CD14-positive monocyte (primary cell): ENCODE measurements at regions not wholly inside any gene's neighbourhood (a gene's known extent, or its start where the extent isn't known, plus 50 kb on each side); places are given as distances from the start of the nearest gene placed in this dataset.

Source experiments
- DNase-seq, 3 donors: peaks; one replicate each; pipeline ENCODE4 v3.0.0-alpha.2; 2011 to 2022
- H2AFZ ChIP-seq: 2 replicates; pipeline ENCODE4 v1.6.0; 2012; ENCODE audit warnings: mild to moderate bottlenecking, low read depth, low read length, inconsistent platforms; ENCODE audit not compliant: insufficient read depth, poor library complexity, severe bottlenecking
- H3K27ac ChIP-seq, 2 donors: 1 replicate in 1 of 2; 2 replicates in 1 of 2; pipeline ENCODE4 v1.5.1; 2012 to 2013; ENCODE audit warnings: low read length in 2 of 2, control low read depth in 1 of 2, inconsistent platforms in 1 of 2, low read depth in 1 of 2, mild to moderate bottlenecking in 1 of 2
- H3K27me3 ChIP-seq, 2 donors: one replicate each; pipeline versions ENCODE4 v1.6.0 to v1.6.1; 2011 to 2013; ENCODE audit warnings: low read length in 2 of 2; ENCODE audit not compliant: control insufficient read depth in 2 of 2, insufficient read depth in 2 of 2
- H3K36me3 ChIP-seq, 2 donors: replicated peaks in 1 of 2; 1 replicate in 1 of 2; 2 replicates in 1 of 2; pipeline versions ENCODE4 v1.5.1 to v1.6.1; 2012 to 2013; ENCODE audit warnings: low read length in 2 of 2, control low read depth in 1 of 2, inconsistent platforms in 1 of 2, mild to moderate bottlenecking in 1 of 2; ENCODE audit not compliant: insufficient read depth in 2 of 2, control insufficient read depth in 1 of 2
- H3K4me1 ChIP-seq, 2 donors: 1 replicate in 1 of 2; 2 replicates in 1 of 2; pipeline versions ENCODE4 v1.5.1 to v1.6.1; 2012 to 2013; ENCODE audit warnings: low read length in 2 of 2, control low read depth in 1 of 2, inconsistent platforms in 1 of 2, mild to moderate bottlenecking in 1 of 2, moderate library complexity in 1 of 2; ENCODE audit not compliant: insufficient read depth in 2 of 2, control insufficient read depth in 1 of 2
- H3K4me2 ChIP-seq: replicated peaks from 2 replicates; pipeline ENCODE3; 2012; ENCODE audit warnings: low read length, moderate library complexity, mild to moderate bottlenecking; ENCODE audit not compliant: poor library complexity, severe bottlenecking; ENCODE audit errors: extremely low read depth
- H3K4me3 ChIP-seq, 3 experiments: fragments of 200-600 bp in 1 of 3; sonication (generic) in 1 of 3; replicated peaks in 1 of 3; 1 replicate in 2 of 3; 2 replicates in 1 of 3; pipeline ENCODE4 v1.5.1; 2011 to 2013; ENCODE audit warnings: low read length in 3 of 3, mild to moderate bottlenecking in 3 of 3, control low read depth in 2 of 3, low read depth in 2 of 3, inconsistent platforms in 1 of 3, moderate library complexity in 1 of 3
- H3K79me2 ChIP-seq: 2 replicates; pipeline ENCODE4 v1.6.0; 2012; ENCODE audit warnings: mild to moderate bottlenecking, control low read depth, inconsistent platforms, low read length, moderate library complexity; ENCODE audit not compliant: insufficient read depth
- H3K9ac ChIP-seq: 2 replicates; pipeline ENCODE4 v1.6.0; 2017; ENCODE audit warnings: low read length, mild to moderate bottlenecking; ENCODE audit not compliant: insufficient read depth, poor library complexity, severe bottlenecking
- H3K9me3 ChIP-seq, 2 donors: replicated peaks in 1 of 2; 1 replicate in 1 of 2; 2 replicates in 1 of 2; pipeline versions ENCODE4 v1.5.1 to v1.6.1; 2012 to 2013; ENCODE audit warnings: low read length in 2 of 2, control low read depth in 1 of 2; ENCODE audit not compliant: control insufficient read depth in 1 of 2, insufficient read depth in 1 of 2
- H4K20me1 ChIP-seq: 2 replicates; pipeline ENCODE4 v1.6.0; 2012; ENCODE audit warnings: mild to moderate bottlenecking, low read length, control low read depth, moderate library complexity; ENCODE audit not compliant: insufficient read depth
- H3K27ac Mint-ChIP-seq, 7 donors: one replicate each; pipeline ENCODE4 v1.8.0; 2020; ENCODE audit warnings: mild to moderate bottlenecking in 7 of 7, mixed read lengths in 7 of 7, moderate library complexity in 6 of 7, inconsistent platforms in 2 of 7
- H3K27me3 Mint-ChIP-seq, 3 donors: one replicate each; pipeline ENCODE4 v1.8.0; 2021 to 2022; ENCODE audit warnings: low read depth in 3 of 3, mild to moderate bottlenecking in 3 of 3, mixed read lengths in 3 of 3, moderate library complexity in 3 of 3, inconsistent platforms in 1 of 3
- H3K36me3 Mint-ChIP-seq, 2 donors: one replicate each; pipeline ENCODE4 v1.8.0; 2020; ENCODE audit warnings: mixed read lengths in 2 of 2, inconsistent platforms in 1 of 2, mild to moderate bottlenecking in 1 of 2
- H3K4me1 Mint-ChIP-seq: one replicate; pipeline ENCODE4 v1.8.0; 2020; ENCODE audit warnings: mild to moderate bottlenecking, mixed read lengths
- H3K4me3 Mint-ChIP-seq, 2 donors: one replicate each; pipeline ENCODE4 v1.8.0; 2020; ENCODE audit warnings: mild to moderate bottlenecking in 2 of 2, mixed read lengths in 2 of 2, moderate library complexity in 1 of 2
- H3K9me3 Mint-ChIP-seq, 7 donors: one replicate each; pipeline ENCODE4 v1.8.0; 2020 to 2022; ENCODE audit warnings: mixed read lengths in 7 of 7, mild to moderate bottlenecking in 6 of 7, moderate library complexity in 6 of 7, inconsistent platforms in 2 of 7
- CTCF ChIP-seq: fragments of 200-600 bp; IDR thresholded peaks from one replicate; pipeline ENCODE4 v1.8.0; 2022; ENCODE audit warnings: antibody characterized with exemption, mild to moderate bottlenecking
- WGBS: methylation state at CpG from one replicate; pipeline ENCODE4 v1.1.5; 2013; ENCODE audit warnings: missing lambda C conversion rate; ENCODE audit not compliant: insufficient coverage; 5-methylcytosine and 5-hydroxymethylcytosine counted together
- intact Hi-C, 2 donors: fragments of 100-400 bp; cut with micrococcal nuclease; formaldehyde crosslinking; loops; one replicate each; pipeline versions ENCODE4 v1.15.0 to v1.15.1; 2023

GRCh38 chr4:83780053-83780733 lies 244.3 kb downstream of the GPAT3 start:
- intact Hi-C loops = no loop called here
- TF ChIP-seq CTCF = no peak
- Histone ChIP-seq H3K79me2 (no peaks in the 10 kb centered on the region), H3K36me3 (no peaks in the 10 kb centered on the region), H3K9me3 (no peaks in the 10 kb centered on the region), H3K27ac (no peak overlapping the region), H4K20me1 (no peaks in the 10 kb centered on the region), H3K27me3 (no peaks in the 10 kb centered on the region), H2AFZ (no peak overlapping the region), H3K4me3 (no peak overlapping the region), H3K4me2 (no peak overlapping the region), H3K4me1 (no peaks in the 10 kb centered on the region), H3K9ac (no peak overlapping the region)
- H3K36me3 Mint-ChIP-seq = no peaks in the 10 kb centered on the region
- no CpG with 5 or more reads among the region's 4 CpGs for WGBS
- DNase-seq = no peak
- H3K4me1 Mint-ChIP-seq = no peaks in the 10 kb centered on the region
- no peak overlapping the region for H3K27ac Mint-ChIP-seq
- H3K9me3 Mint-ChIP-seq = no peaks in the 10 kb centered on the region
- H3K4me3 Mint-ChIP-seq = no peak overlapping the region
- peaks cover 2 to 4% (median 3%) of the 10 kb centered on the region in 3 donors for H3K27me3 Mint-ChIP-seq

GRCh38 chr4:83779103-83780052 lies 243.5 kb downstream of the GPAT3 start:
- H3K9me3 ChIP-seq = no peaks in the 10 kb centered on the region
- no peak overlapping the region for H3K9ac ChIP-seq
- no peaks in the 10 kb centered on the region for H3K4me1 Mint-ChIP-seq
- H3K27ac ChIP-seq = no peak overlapping the region
- no peaks in the 10 kb centered on the region for H3K36me3 Mint-ChIP-seq
- no peak overlapping the region for H3K4me2 ChIP-seq
- intact Hi-C loops = no loop called here
- no peak for TF ChIP-seq CTCF
- no peak overlapping the region for H3K4me3 Mint-ChIP-seq
- no peaks in the 10 kb centered on the region for H3K36me3 ChIP-seq
- H3K4me1 ChIP-seq = no peaks in the 10 kb centered on the region
- no peak overlapping the region for H2AFZ ChIP-seq
- no peaks in the 10 kb centered on the region for H3K79me2 ChIP-seq
- H4K20me1 ChIP-seq = no peaks in the 10 kb centered on the region
- H3K9me3 Mint-ChIP-seq = no peaks in the 10 kb centered on the region
- DNase-seq = no peak
- H3K27me3 Mint-ChIP-seq = peaks cover 2 to 6% (median 5%) of the 10 kb centered on the region in 3 donors
- H3K4me3 ChIP-seq = no peak overlapping the region
- no peak overlapping the region for H3K27ac Mint-ChIP-seq
- WGBS = over 99% methylated on average over 11 of the region's 12 CpGs
- no peaks in the 10 kb centered on the region for H3K27me3 ChIP-seq
